SK-N-SH (cell line): ENCODE measurements at regions not wholly inside any gene's neighbourhood (a gene's known extent, or its start where the extent isn't known, plus 50 kb on each side); places are given as distances from the start of the nearest gene placed in this dataset.

Source experiments
- MXI1 ChIP-seq: IDR thresholded peaks from 2 replicates; pipeline ENCODE4 v1.6.1; 2012; ENCODE audit warnings: mild to moderate bottlenecking, low read depth, low read length, improper control_type of control experiment
- USF2 ChIP-seq: fragments of 150-350 bp; IDR thresholded peaks from 2 replicates; pipeline ENCODE4 v1.6.1; 2017; ENCODE audit warnings: antibody characterized with exemption, low read length, low read depth, borderline replicate concordance
- TF ChIP-seq, protein P1 (sequence below): fragments of 200-600 bp; sonication (generic); IDR thresholded peaks from 2 replicates; pipeline ENCODE4 v1.6.1; 2017; ENCODE audit warnings: antibody characterized with exemption, mild to moderate bottlenecking, moderate library complexity
- TF ChIP-seq, protein P2 (sequence below): IDR thresholded peaks from 2 replicates; pipeline ENCODE4 v1.6.1; 2012; ENCODE audit warnings: mild to moderate bottlenecking, low read depth, low read length, moderate library complexity

DNA sequence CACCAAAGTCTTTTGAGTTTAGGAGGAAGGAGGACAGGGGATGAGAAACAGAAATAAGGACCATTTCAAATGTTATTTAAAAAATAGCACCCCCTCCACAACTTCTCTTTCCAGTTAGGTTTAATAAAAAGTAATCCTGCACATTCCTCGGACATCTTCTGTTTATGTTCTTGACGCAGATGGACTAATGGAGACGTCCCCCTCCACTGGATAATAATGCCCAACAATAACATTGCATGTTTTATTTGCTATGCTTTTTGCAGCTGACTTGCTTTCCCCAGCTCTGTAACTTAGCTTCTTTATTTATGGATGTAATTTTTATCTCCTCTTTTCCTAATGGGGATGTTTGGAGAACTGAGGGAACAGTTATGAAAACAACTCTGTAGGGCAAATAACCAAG, 89.5 kb downstream of the MAT2B start:
- TF ChIP-seq, protein P1, sequence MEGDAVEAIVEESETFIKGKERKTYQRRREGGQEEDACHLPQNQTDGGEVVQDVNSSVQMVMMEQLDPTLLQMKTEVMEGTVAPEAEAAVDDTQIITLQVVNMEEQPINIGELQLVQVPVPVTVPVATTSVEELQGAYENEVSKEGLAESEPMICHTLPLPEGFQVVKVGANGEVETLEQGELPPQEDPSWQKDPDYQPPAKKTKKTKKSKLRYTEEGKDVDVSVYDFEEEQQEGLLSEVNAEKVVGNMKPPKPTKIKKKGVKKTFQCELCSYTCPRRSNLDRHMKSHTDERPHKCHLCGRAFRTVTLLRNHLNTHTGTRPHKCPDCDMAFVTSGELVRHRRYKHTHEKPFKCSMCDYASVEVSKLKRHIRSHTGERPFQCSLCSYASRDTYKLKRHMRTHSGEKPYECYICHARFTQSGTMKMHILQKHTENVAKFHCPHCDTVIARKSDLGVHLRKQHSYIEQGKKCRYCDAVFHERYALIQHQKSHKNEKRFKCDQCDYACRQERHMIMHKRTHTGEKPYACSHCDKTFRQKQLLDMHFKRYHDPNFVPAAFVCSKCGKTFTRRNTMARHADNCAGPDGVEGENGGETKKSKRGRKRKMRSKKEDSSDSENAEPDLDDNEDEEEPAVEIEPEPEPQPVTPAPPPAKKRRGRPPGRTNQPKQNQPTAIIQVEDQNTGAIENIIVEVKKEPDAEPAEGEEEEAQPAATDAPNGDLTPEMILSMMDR = no peak
- TF ChIP-seq USF2 = no peak
- TF ChIP-seq, protein P2, sequence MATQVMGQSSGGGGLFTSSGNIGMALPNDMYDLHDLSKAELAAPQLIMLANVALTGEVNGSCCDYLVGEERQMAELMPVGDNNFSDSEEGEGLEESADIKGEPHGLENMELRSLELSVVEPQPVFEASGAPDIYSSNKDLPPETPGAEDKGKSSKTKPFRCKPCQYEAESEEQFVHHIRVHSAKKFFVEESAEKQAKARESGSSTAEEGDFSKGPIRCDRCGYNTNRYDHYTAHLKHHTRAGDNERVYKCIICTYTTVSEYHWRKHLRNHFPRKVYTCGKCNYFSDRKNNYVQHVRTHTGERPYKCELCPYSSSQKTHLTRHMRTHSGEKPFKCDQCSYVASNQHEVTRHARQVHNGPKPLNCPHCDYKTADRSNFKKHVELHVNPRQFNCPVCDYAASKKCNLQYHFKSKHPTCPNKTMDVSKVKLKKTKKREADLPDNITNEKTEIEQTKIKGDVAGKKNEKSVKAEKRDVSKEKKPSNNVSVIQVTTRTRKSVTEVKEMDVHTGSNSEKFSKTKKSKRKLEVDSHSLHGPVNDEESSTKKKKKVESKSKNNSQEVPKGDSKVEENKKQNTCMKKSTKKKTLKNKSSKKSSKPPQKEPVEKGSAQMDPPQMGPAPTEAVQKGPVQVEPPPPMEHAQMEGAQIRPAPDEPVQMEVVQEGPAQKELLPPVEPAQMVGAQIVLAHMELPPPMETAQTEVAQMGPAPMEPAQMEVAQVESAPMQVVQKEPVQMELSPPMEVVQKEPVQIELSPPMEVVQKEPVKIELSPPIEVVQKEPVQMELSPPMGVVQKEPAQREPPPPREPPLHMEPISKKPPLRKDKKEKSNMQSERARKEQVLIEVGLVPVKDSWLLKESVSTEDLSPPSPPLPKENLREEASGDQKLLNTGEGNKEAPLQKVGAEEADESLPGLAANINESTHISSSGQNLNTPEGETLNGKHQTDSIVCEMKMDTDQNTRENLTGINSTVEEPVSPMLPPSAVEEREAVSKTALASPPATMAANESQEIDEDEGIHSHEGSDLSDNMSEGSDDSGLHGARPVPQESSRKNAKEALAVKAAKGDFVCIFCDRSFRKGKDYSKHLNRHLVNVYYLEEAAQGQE = no peak
- TF ChIP-seq MXI1 = no peak
